LNCAP (cell line): ENCODE measurements at regions not wholly inside any gene's neighbourhood (a gene's known extent, or its start where the extent isn't known, plus 50 kb on each side); places are given as distances from the start of the nearest gene placed in this dataset.

Experiments used
- CTCF ChIP-seq: fragments of 450-650 bp; IDR thresholded peaks from 2 replicates; pipeline ENCODE4 v1.5.1; 2017; ENCODE audit warnings: mild to moderate bottlenecking

GRCh38 chr21:41567901-41568510 lies 60.0 kb upstream of the TMPRSS2 start:
- no peak for TF ChIP-seq CTCF

- TF ChIP-seq CTCF = no peak
Measured at GRCh38 chr21:41566500-41567014, 58.6 kb upstream of the TMPRSS2 start.

GRCh38 chr21:41565550-41565949 lies 57.6 kb upstream of the TMPRSS2 start:
- TF ChIP-seq CTCF = no peak

GRCh38 chr21:41564871-41565274 lies 56.9 kb upstream of the TMPRSS2 start:
- TF ChIP-seq CTCF = no peak

- no peak for TF ChIP-seq CTCF
Measured at GRCh38 chr21:41562101-41563000, 54.4 kb upstream of the TMPRSS2 start.

GRCh38 chr21:41561701-41562100 lies 53.7 kb upstream of the TMPRSS2 start:
- TF ChIP-seq CTCF = no peak

- no peak for TF ChIP-seq CTCF
Measured at GRCh38 chr21:41560661-41561158, 52.8 kb upstream of the TMPRSS2 start.
